ENCODE measurements at regions not wholly inside any gene's neighbourhood (a gene's known extent, or its start where the extent isn't known, plus 50 kb on each side); places are given as distances from the start of the nearest gene placed in this dataset.

DNA sequence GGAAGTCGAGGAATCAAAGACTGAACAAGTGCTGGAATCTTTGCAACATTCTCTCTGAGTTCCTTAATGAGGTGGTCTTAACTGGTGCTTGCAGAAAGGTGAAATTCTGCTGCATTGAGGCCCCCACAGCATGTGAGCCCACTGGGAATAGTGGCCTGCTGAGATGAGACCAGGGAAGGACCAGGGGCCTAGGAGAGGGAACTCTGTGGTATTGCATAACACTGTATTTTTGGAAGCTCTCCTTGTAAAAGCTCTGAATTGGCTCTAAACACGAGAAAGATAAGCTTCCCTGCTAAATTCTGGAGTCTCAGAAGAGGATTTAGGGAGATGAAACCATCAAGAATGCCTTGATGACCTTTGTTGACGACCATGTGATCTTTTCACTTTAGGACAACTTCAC is 100.4 kb upstream of the TSC22D1 start:
- TF ChIP-seq CTCF (conservative IDR thresholded peaks at IDR 0.05; ENCODE audit: low read depth, low read length) (no peak), EZH2 (IDR thresholded peaks at IDR 0.05; ENCODE audit: borderline replicate concordance, low read depth, low read length, poor library complexity, severe bottlenecking) (no peak)
